ENCODE measurements at regions not wholly inside any gene's neighbourhood (a gene's known extent, or its start where the extent isn't known, plus 50 kb on each side); places are given as distances from the start of the nearest gene placed in this dataset.

DNA sequence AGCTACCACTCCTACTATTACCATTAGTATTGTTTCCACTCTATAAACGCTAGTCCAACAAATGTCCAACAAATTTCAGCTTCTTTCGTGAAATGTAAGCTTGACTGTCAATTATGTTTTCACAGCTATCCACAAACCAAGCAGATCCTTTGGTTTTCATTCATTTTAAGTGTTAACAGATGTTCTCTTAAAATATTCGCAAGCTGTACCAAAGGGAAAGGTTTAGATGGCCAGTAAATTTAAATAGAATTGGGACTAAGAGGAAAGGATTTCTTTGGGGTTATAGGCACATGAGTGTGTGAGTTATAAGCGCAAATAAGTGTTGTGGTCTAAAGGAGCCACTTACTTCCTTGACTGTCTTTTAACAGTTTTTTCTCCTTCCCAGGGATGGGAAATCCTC lies 136.8 kb upstream of the ADRA1B start:
- no peak overlapping the region for H3K4me3 ChIP-seq (ENCODE audit: control insufficient read depth, low read depth, low read length)
- peak; percentile 83 for DNase-seq (ENCODE audit: low read depth)
- TF ChIP-seq, protein P1, sequence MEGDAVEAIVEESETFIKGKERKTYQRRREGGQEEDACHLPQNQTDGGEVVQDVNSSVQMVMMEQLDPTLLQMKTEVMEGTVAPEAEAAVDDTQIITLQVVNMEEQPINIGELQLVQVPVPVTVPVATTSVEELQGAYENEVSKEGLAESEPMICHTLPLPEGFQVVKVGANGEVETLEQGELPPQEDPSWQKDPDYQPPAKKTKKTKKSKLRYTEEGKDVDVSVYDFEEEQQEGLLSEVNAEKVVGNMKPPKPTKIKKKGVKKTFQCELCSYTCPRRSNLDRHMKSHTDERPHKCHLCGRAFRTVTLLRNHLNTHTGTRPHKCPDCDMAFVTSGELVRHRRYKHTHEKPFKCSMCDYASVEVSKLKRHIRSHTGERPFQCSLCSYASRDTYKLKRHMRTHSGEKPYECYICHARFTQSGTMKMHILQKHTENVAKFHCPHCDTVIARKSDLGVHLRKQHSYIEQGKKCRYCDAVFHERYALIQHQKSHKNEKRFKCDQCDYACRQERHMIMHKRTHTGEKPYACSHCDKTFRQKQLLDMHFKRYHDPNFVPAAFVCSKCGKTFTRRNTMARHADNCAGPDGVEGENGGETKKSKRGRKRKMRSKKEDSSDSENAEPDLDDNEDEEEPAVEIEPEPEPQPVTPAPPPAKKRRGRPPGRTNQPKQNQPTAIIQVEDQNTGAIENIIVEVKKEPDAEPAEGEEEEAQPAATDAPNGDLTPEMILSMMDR (conservative IDR thresholded peaks at IDR 0.05; ENCODE audit: control insufficient read depth, insufficient read depth, low read depth, low read length): no peak

DNA sequence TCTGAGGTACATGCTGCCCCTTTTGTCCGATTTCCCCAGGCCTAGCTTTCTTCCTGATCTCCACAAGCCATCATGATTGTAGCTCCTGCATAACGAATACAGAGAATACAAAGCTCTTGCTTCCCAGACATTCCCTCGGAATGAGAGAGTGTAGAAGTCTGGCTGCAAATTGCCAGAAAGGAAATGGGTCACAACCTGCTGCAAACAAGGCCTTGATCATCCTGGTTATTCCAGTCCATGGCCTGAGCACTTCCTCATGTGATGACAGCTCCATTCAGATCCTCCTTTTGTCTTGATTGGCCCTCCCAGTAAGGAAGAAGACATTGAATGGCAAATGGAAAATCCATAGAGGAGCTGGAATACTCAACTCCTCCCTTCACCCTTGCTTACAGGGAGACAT lies 136.0 kb upstream of the ADRA1B start:
- H3K4me3 ChIP-seq (ENCODE audit: control insufficient read depth, low read depth, low read length): no peak overlapping the region
- TF ChIP-seq, protein P1 (conservative IDR thresholded peaks at IDR 0.05; ENCODE audit: control insufficient read depth, insufficient read depth, low read depth, low read length): no peak
- peak; percentile 75 for DNase-seq (ENCODE audit: low read depth)

DNA sequence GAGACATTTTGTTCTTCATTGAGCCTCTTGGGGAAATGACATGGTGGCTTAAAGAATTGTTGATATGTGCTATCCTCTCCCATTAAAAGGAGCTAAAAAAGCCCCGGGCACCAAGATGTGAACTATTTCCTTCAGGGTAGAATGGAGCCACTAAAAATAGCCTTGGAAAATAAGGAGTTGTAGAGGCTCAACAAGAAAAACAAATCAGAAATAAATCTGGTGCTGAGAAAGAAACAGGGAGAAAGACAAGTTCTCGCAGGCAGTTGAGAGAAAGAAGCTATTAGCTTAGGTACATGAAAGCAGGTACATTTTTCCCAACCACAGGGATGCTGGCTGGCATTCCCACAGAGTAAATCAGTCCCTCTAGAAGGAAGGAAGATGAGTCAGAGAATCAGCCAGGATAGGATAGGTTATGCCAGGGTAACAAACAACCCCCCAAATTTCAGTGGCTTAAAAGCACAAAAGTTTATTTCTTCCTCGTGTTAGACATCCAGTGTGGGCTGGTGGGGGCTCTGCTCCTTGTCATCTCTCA lies 134.6 kb upstream of the ADRA1B start:
- TF ChIP-seq, protein P1 (conservative IDR thresholded peaks at IDR 0.05; ENCODE audit: control insufficient read depth, insufficient read depth, low read depth, low read length): no peak
- DNase-seq (ENCODE audit: low read depth): no peak
- no peak overlapping the region for H3K4me3 ChIP-seq (ENCODE audit: control insufficient read depth, low read depth, low read length)

DNA sequence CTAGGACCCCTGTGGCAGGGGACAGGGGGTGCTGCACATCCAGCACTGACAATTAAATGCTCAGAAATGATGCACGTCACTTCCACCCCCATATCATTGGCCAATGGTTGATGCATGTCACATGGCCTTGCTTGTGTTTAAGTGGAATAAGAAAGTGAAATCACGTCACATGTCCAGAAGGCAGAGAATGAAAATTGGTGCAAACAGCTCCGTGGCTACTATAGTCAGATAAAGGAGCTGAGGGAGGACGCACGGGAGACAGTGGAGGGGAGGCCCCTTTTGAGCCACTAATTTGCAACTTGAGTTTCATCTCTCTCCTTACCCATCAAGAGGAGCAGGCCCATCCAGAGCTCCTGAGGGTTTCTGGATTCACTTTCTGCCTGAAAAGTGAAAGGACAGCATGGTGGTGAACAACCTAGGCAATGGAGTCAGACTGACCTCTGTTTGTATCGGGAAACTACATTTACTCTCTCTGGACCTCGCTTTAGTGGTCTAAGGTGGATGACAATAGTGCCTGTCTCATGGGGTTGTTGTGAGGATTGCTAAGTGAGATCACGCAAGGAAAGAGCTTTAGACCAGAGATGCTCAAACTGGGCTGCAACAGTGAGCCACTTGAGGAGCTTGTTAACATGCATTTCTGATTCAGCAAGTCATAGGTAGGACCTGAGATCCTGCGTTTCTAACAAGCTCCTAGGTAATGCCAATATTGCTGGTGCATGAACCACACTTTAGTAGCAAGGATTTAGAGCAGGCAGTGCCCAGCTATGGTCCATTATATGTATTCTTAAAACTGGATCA lies 133.9 kb upstream of the ADRA1B start:
- H3K4me3 ChIP-seq (ENCODE audit: control insufficient read depth, low read depth, low read length): no peak overlapping the region
- DNase-seq (ENCODE audit: low read depth): no peak
- TF ChIP-seq, protein P1 (conservative IDR thresholded peaks at IDR 0.05; ENCODE audit: control insufficient read depth, insufficient read depth, low read depth, low read length): no peak

DNA sequence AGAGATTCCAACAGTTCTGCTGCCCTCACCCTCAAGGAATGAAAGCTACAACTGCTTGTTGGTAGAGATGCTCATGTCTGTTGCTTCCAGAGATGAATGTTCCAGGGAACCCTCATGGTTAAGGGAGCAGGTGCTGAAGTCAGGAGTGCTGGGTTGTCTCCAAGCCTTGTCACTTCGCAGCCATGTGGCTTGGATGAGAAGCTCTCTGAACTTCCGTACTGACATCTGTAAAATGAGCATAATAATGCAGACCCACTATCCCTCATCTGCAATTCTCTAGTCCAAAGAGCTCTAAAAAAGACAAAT lies 133.3 kb upstream of the ADRA1B start:
- TF ChIP-seq, protein P1 (conservative IDR thresholded peaks at IDR 0.05; ENCODE audit: control insufficient read depth, insufficient read depth, low read depth, low read length): no peak
- H3K4me3 ChIP-seq (ENCODE audit: control insufficient read depth, low read depth, low read length): no peak overlapping the region
- no peak for DNase-seq (ENCODE audit: low read depth)

DNA sequence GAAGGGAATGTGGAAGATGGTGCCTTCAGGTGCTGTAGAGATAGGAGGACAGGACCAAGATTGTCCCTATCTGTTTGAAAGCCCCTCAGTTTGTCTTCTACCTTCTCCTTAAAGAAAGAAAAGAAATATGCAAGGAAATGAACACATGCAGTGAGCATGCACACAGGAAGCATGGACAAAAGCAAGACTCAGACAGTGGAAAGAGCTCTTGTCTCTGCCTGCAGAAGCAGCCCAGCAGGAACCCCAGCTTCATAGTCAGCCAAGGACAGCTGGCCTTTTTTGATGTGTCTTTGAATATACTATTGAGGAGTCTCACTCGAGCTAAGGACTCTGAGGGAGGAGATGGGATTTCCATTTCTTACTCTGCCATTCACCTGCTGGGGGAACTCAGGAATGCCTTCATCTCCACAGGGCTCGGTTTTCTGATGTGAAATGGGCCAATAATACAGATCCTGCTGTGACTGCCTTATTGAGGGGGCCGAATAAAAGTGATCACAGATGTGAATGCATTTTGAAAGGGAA lies 132.5 kb upstream of the ADRA1B start:
- TF ChIP-seq, protein P1 (conservative IDR thresholded peaks at IDR 0.05; ENCODE audit: control insufficient read depth, insufficient read depth, low read depth, low read length): no peak
- DNase-seq (ENCODE audit: low read depth): no peak
- H3K4me3 ChIP-seq (ENCODE audit: control insufficient read depth, low read depth, low read length): no peak overlapping the region

All from fibroblast of mammary gland (primary cell).